Upper lobe of right lung (tissue), 1 donor: ENCODE measurements at regions not wholly inside any gene's neighbourhood (a gene's known extent, or its start where the extent isn't known, plus 50 kb on each side); places are given as distances from the start of the nearest gene placed in this dataset.
"Not testable (repeated sequence)": the region's sequence is repeated elsewhere in the genome, so short reads cannot be mapped to it uniquely, and the experiment has no call there.

Experiments
- ATAC-seq: fragments of 200-7000 bp; cut with Tn5 transposase; one replicate; pipeline ENCODE4 v1.9.1; 2020; ENCODE audit warnings: mild to moderate bottlenecking, moderate library complexity
- DNase-seq: peaks from one replicate; pipeline ENCODE4 v3.0.0-alpha.2; 2020
- H3K27ac ChIP-seq: fragments of 200-600 bp; one replicate; pipeline ENCODE4 v1.8.0; 2022
- H3K27me3 ChIP-seq: fragments of 200-600 bp; one replicate; pipeline ENCODE4 v1.8.0; 2022; ENCODE audit warnings: mild to moderate bottlenecking
- H3K36me3 ChIP-seq: fragments of 200-600 bp; one replicate; pipeline ENCODE4 v1.8.0; 2022
- H3K4me1 ChIP-seq: fragments of 200-600 bp; one replicate; pipeline ENCODE4 v1.8.0; 2022
- H3K4me3 ChIP-seq: fragments of 200-600 bp; one replicate; pipeline ENCODE4 v1.8.0; 2022; ENCODE audit warnings: mild to moderate bottlenecking
- H3K9me3 ChIP-seq: fragments of 200-600 bp; one replicate; pipeline ENCODE4 v1.8.0; 2022
- intact Hi-C: fragments of 100-400 bp; cut with DNase I; formaldehyde crosslinking; loops from one replicate; pipeline ENCODE4 v1.11.0; 2022
- TF ChIP-seq, protein P1 (sequence below): fragments of 200-600 bp; IDR thresholded peaks from one replicate; pipeline ENCODE4 v1.8.0; 2022; ENCODE audit warnings: antibody characterized with exemption
- donor health status: DM: no; HTN: yes; CAD: no; lungs with severe emphysema.

DNA sequence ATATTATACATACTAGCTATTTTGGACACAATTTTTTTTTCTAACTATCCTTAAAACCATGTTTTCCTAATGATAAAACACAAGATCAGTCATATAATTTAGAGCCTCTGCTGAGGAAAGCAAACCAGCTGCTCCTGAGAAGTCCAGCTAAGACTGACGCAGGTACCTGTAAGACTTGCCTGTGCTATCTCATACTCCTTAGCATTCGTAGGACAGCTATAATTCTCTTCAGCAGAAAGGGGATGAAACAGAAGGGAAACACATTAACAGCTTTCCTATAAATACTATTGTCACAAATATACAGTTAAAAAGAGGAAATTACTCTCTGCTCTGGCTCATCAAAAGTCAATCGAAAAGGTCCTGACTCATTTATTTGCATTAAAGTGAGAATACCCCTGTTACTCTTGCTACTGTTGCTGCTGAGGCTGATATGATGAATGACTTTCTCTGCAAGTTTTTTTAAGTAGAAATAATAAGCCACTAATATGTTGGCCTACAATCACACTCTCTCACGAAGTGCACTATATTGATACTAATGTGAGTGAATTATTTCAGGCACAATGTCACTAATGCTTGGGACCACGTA lies 757.1 kb downstream of the KCNT2 start:
- H3K27me3 ChIP-seq = no peaks in the 10 kb centered on the region
- DNase-seq = no peak
- no peaks in the 10 kb centered on the region for H3K4me1 ChIP-seq
- ATAC-seq = no peak
- H3K27ac ChIP-seq = no peak overlapping the region
- TF ChIP-seq, protein P1, sequence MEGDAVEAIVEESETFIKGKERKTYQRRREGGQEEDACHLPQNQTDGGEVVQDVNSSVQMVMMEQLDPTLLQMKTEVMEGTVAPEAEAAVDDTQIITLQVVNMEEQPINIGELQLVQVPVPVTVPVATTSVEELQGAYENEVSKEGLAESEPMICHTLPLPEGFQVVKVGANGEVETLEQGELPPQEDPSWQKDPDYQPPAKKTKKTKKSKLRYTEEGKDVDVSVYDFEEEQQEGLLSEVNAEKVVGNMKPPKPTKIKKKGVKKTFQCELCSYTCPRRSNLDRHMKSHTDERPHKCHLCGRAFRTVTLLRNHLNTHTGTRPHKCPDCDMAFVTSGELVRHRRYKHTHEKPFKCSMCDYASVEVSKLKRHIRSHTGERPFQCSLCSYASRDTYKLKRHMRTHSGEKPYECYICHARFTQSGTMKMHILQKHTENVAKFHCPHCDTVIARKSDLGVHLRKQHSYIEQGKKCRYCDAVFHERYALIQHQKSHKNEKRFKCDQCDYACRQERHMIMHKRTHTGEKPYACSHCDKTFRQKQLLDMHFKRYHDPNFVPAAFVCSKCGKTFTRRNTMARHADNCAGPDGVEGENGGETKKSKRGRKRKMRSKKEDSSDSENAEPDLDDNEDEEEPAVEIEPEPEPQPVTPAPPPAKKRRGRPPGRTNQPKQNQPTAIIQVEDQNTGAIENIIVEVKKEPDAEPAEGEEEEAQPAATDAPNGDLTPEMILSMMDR = no peak
- no peaks in the 10 kb centered on the region for H3K36me3 ChIP-seq
- no peak overlapping the region for H3K4me3 ChIP-seq
- no peaks in the 10 kb centered on the region for H3K9me3 ChIP-seq
- intact Hi-C loops = no loop called here

DNA sequence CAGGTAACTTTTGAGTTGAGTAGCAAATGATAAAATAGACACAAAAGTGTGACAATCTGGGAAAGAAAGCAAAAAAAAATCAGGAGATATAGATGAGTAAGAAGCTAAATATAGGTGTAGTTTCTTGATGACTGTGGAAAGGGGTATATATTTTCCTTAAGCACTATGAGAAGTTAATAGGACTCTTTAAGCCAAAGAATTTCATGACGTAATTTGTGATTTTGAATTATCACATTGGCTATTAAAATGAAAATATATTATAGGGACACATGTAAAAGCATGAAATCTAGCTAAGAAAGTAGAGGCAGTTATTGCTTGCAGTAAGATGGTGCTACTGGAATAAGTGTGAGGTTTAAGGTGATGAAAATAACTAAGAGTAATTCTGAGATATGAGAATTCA lies 759.1 kb downstream of the KCNT2 start:
- Histone ChIP-seq H3K4me3 (no peak overlapping the region), H3K9me3 (no peaks in the 10 kb centered on the region), H3K27me3 (no peaks in the 10 kb centered on the region), H3K27ac (no peak overlapping the region), H3K4me1 (no peaks in the 10 kb centered on the region), H3K36me3 (no peaks in the 10 kb centered on the region)
- ATAC-seq (no peak), DNase-seq (no peak)
- TF ChIP-seq, protein P1 = no peak
- intact Hi-C loops = no loop called here

DNA sequence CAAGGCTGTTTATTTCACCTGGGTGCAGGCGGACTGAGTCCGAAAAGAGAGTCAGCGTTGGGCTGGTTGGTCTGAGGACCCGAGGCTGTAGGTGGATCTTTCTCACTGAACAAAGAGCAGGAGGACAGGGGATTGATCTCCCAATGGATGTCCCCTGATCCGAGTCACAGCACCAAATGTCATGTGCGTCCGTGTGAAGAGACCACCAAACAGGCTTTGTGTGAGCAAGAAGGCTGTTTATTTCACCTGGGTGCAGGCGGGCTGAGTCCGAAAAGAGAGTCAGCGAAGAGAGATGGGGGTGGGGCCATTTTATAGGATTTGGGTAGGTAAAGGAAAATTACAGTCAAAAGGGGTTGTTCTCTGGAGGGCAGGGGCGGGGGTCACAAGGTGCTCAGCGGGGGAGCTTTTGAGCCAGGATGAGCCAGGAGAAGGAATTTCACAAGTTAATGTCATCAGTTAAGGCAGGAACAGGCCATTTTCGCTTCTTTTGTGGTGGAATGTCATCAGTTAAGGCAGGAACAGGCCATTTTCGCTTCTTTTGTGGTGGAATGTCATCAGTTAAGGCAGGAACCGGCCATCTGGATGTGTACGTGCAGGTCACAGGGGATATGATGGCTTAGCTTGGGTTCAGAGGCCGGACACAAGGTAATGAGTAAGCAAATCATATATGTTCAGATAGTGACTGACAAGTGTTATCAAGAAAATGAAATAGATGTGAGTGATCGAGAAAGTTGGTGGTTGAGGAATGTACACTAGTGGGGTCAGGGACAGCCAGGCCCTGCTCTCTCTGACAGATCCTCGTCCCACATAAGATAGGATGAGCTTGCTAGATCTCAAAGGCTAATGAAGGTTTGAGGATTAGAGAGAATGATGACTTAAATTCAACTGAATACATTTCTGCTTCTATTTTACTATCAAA lies 760.0 kb downstream of the KCNT2 start:
- H3K36me3 ChIP-seq, H3K27ac ChIP-seq, DNase-seq, H3K4me1 ChIP-seq, H3K27me3 ChIP-seq, intact Hi-C loops, H3K4me3 ChIP-seq, H3K9me3 ChIP-seq, ATAC-seq: not testable (repeated sequence)

DNA sequence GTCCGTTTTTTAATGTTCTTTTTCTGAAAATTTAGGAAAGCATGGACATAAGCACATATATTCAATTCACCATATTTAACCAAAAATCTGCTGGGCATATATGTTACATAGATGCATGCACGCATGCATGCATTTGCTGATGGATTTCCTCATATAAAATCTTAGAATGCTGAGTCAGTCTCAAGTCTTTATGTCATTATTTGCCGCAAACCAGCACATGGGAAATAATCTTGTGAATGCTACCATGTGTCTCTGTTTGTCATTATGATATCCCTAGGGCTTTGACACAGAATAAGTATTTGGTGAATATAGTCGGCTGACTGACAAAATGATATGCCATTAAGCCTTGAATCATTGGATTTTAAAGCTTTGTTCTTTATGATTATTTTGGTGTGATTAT lies 776.5 kb downstream of the KCNT2 start:
- H3K4me1 ChIP-seq = no peaks in the 10 kb centered on the region
- intact Hi-C loops = no loop called here

DNA sequence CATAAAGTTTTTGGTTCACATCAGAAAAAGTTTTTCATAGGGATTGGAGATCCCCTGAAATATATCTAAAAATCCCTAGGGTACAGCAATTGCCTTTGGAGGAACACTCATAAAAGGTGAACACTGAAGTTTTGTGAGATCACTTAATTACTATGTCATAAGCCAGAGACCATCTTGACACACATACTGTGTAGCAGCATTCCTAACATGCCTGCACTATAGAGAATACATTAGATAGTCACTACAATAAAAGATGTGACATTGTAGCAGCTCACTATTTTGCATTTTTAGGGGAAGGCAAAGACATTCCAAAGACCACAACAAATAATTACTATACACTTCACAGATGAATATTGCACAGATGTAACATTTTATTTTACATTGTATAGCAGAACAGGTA lies 779.9 kb downstream of the KCNT2 start:
- Histone ChIP-seq H3K4me1 (no peaks in the 10 kb centered on the region), H3K4me3 (no peak overlapping the region), H3K36me3 (no peaks in the 10 kb centered on the region), H3K27ac (no peak overlapping the region), H3K27me3 (no peaks in the 10 kb centered on the region), H3K9me3 (no peaks in the 10 kb centered on the region)
- TF ChIP-seq, protein P1 = no peak
- intact Hi-C loops = no loop called here
- DNase-seq (no peak), ATAC-seq (no peak)

More for the DNA sequence above, 776.5 kb downstream of the KCNT2 start:
- ATAC-seq (no peak), DNase-seq (no peak)
- Histone ChIP-seq H3K9me3 (no peaks in the 10 kb centered on the region), H3K27ac (no peak overlapping the region), H3K27me3 (no peaks in the 10 kb centered on the region), H3K4me3 (no peak overlapping the region), H3K36me3 (no peaks in the 10 kb centered on the region)
- TF ChIP-seq, protein P1 = no peak

DNA sequence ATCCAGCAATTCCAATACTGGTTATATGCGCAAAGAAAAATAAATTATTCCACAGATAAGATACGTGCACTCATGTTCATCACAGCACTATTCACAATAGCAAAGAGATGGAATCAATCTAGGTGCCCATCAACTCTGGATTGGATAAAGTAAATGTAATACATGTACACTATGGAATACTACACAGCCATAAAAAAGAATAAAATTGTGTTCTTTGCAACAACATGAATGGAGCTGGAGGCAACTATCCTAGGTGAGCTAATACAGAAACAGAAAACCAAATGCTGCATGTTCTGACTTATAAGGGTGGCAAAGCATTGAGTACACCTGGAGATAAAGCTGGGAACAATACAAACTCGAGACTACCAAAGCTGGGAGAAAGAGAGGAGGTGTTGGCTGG lies 787.3 kb downstream of the KCNT2 start:
- no peak overlapping the region for H3K27ac ChIP-seq
- no peaks in the 10 kb centered on the region for H3K27me3 ChIP-seq
- DNase-seq (no peak), ATAC-seq (no peak)
- no peaks in the 10 kb centered on the region for H3K4me1 ChIP-seq
- TF ChIP-seq, protein P1 = no peak
- no peak overlapping the region for H3K4me3 ChIP-seq
- no peaks in the 10 kb centered on the region for H3K9me3 ChIP-seq
- intact Hi-C loops = no loop called here
- H3K36me3 ChIP-seq = no peaks in the 10 kb centered on the region
